Body of pancreas (tissue), 4 donors: ENCODE measurements at regions not wholly inside any gene's neighbourhood (a gene's known extent, or its start where the extent isn't known, plus 50 kb on each side); places are given as distances from the start of the nearest gene placed in this dataset.

Experiments used
- POLR2A ChIP-seq, 3 donors: fragments of 450-650 bp; IDR thresholded peaks; one replicate each; pipeline ENCODE4 v1.6.1; 2016; ENCODE audit warnings: antibody characterized with exemption in 3 of 3, mild to moderate bottlenecking in 2 of 3
- TF ChIP-seq, protein P1 (sequence below), 7 experiments: fragments of 450-650 bp in 4 of 7; fragments of 200-600 bp in 3 of 7; sonication (generic) in 3 of 7; IDR thresholded peaks; one replicate each; pipeline ENCODE4 v1.5.1; 2016 to 2019; ENCODE audit warnings: antibody characterized with exemption in 7 of 7

DNA sequence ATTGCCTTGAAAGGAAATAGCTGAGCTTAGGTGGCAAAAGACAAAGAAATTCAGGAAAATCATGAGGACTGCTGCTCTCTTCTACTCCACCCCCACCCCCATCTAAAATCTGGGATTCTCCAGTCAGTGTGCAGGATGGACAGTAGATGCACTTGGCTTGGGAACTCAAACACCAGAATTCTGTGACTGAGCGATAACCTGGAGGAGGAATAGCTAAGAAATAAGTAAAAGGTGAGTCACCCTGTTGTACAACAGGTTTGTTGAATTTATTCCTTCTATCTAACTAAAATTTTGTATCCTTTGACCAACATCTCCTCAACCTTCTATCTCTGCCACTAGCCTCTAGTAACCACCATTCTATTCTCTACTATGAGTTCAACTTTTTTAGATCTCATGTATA lies 1029.9 kb upstream of the ACVR2A start:
- TF ChIP-seq, protein P1, sequence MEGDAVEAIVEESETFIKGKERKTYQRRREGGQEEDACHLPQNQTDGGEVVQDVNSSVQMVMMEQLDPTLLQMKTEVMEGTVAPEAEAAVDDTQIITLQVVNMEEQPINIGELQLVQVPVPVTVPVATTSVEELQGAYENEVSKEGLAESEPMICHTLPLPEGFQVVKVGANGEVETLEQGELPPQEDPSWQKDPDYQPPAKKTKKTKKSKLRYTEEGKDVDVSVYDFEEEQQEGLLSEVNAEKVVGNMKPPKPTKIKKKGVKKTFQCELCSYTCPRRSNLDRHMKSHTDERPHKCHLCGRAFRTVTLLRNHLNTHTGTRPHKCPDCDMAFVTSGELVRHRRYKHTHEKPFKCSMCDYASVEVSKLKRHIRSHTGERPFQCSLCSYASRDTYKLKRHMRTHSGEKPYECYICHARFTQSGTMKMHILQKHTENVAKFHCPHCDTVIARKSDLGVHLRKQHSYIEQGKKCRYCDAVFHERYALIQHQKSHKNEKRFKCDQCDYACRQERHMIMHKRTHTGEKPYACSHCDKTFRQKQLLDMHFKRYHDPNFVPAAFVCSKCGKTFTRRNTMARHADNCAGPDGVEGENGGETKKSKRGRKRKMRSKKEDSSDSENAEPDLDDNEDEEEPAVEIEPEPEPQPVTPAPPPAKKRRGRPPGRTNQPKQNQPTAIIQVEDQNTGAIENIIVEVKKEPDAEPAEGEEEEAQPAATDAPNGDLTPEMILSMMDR (IDR thresholded peaks at IDR 0.05): no peak
- TF ChIP-seq POLR2A (IDR thresholded peaks at IDR 0.05): no peak
